Gastroesophageal sphincter (tissue), 3 donors: ENCODE measurements at regions not wholly inside any gene's neighbourhood (a gene's known extent, or its start where the extent isn't known, plus 50 kb on each side); places are given as distances from the start of the nearest gene placed in this dataset.

Source experiments
- CTCF ChIP-seq, 4 experiments: fragments of 200-600 bp in 2 of 4; fragments of 450-650 bp in 2 of 4; sonication (generic) in 1 of 4; IDR thresholded peaks; one replicate each; pipeline ENCODE4 v1.5.1; 2017 to 2019; ENCODE audit warnings: antibody characterized with exemption in 4 of 4, mild to moderate bottlenecking in 2 of 4, moderate library complexity in 2 of 4
- POLR2A ChIP-seq, 2 donors: fragments of 450-650 bp; IDR thresholded peaks; one replicate each; pipeline ENCODE4 v1.6.1; 2017; ENCODE audit warnings: antibody characterized with exemption in 2 of 2, mild to moderate bottlenecking in 2 of 2, moderate library complexity in 1 of 2

DNA sequence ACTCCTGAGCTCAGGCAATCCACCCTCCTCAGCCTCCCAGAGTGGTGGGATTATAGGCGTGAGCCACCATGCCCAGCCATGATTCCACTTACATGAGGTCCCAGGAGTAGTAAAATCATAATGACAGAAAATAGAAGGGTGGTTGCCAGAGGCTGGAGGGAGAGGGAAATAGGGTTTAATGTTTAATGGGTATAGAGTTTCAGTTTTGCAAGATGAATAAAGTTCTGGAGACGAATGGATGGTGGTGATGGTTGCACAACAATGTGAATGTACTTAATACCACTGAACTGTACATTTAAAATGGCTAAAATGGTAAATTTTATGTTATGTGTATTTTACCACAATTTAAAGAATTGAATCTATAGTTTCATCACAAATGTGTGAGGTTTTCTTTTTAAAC lies 146.5 kb upstream of the ABCA1 start:
- TF ChIP-seq CTCF (IDR thresholded peaks at IDR 0.05) (no peak), POLR2A (IDR thresholded peaks at IDR 0.05) (no peak)
